K562 (cell line): ENCODE measurements at regions not wholly inside any gene's neighbourhood (a gene's known extent, or its start where the extent isn't known, plus 50 kb on each side); places are given as distances from the start of the nearest gene placed in this dataset.

Experiments used
- ARID2 ChIP-seq: fragments of 450-650 bp; IDR thresholded peaks from 2 replicates; pipeline ENCODE4 v1.6.1; 2017; ENCODE audit warnings: antibody characterized with exemption, mild to moderate bottlenecking
- CBX3 ChIP-seq, 2 experiments: IDR thresholded peaks; 1 replicate in 1 of 2; 2 replicates in 1 of 2; pipeline ENCODE4 v1.6.1; 2012; ENCODE audit warnings: inconsistent platforms in 2 of 2, low read length in 2 of 2, borderline replicate concordance in 1 of 2, control low read depth in 1 of 2
- CCNT2 ChIP-seq: IDR thresholded peaks from 2 replicates; pipeline ENCODE4 v1.6.1; 2011; ENCODE audit warnings: borderline replicate concordance, low read depth, mild to moderate bottlenecking, moderate library complexity, mixed read lengths, low read length; ENCODE audit not compliant: insufficient read length; ENCODE audit errors: extremely low read depth
- CHD4 ChIP-seq: fragments of 200-600 bp; sonication (generic); IDR thresholded peaks from 3 replicates; pipeline ENCODE4 v1.6.1; 2012; ENCODE audit warnings: low read depth, mild to moderate bottlenecking, mixed read lengths, low read length, inconsistent platforms; ENCODE audit not compliant: insufficient read depth, insufficient replicate concordance, poor library complexity, severe bottlenecking
- ELF2 ChIP-seq: fragments of 250-450 bp; sonication (Bioruptor Pico); IDR thresholded peaks from 2 replicates; pipeline ENCODE4 v1.5.0; 2021; ENCODE audit warnings: mild to moderate bottlenecking
- GABPA ChIP-seq: fragments of 200-800 bp; sonication (Bioruptor generic); conservative IDR thresholded peaks from 2 replicates; pipeline ENCODE4 v1.6.1; 2016; ENCODE audit warnings: low read depth, missing genetic modification characterization, missing compliant biosample characterization
- KDM1A ChIP-seq, 2 experiments: fragments of 450-650 bp; IDR thresholded peaks; 2 replicates each; pipeline ENCODE4 v1.6.1; 2016; ENCODE audit warnings: mild to moderate bottlenecking in 2 of 2
- MAFG ChIP-seq: fragments of 450-650 bp; conservative IDR thresholded peaks from 2 replicates; pipeline ENCODE4 v1.6.1; 2016; ENCODE audit warnings: missing genetic modification characterization, missing compliant biosample characterization
- PHB2 ChIP-seq: fragments of 450-650 bp; IDR thresholded peaks from 2 replicates; pipeline ENCODE4 v1.6.1; 2017; ENCODE audit warnings: low read depth
- RAD21 ChIP-seq, 2 experiments: fragments of 250-450 bp in 1 of 2; fragments of 450-650 bp in 1 of 2; sonication (Bioruptor Pico) in 1 of 2; formaldehyde crosslinking in 1 of 2; IDR thresholded peaks in 1 of 2; conservative IDR thresholded peaks in 1 of 2; 2 replicates each; pipeline versions ENCODE4 v1.4.0 to v1.8.0; 2020 to 2022; ENCODE audit warnings: mild to moderate bottlenecking in 2 of 2, moderate library complexity in 1 of 2
- RCOR1 ChIP-seq, 2 experiments: IDR thresholded peaks; 2 replicates each; pipeline ENCODE4 v1.6.1; 2012; ENCODE audit warnings: low read depth in 2 of 2, low read length in 2 of 2, borderline replicate concordance in 1 of 2, improper control_type of control experiment in 1 of 2
- SIRT6 ChIP-seq: IDR thresholded peaks from one replicate; pipeline ENCODE4 v1.6.1; 2012; ENCODE audit warnings: low read depth, mild to moderate bottlenecking, control low read depth, inconsistent platforms, low read length, moderate library complexity
- SPI1 ChIP-seq: IDR thresholded peaks from 2 replicates; pipeline ENCODE4 v1.6.1; 2011; ENCODE audit warnings: low read depth, low read length, control low read depth, borderline replicate concordance
- XRCC5 ChIP-seq: fragments of 200-400 bp; formaldehyde crosslinking; IDR thresholded peaks from 2 replicates; pipeline ENCODE4 v1.6.1; 2017; ENCODE audit warnings: low read depth, mild to moderate bottlenecking, low read length
- ZNF121 ChIP-seq: sonication (generic); formaldehyde crosslinking; conservative IDR thresholded peaks from 2 replicates; pipeline ENCODE4 v1.8.0; 2022; ENCODE audit warnings: missing genetic modification reagents
- TF ChIP-seq, protein P1 (sequence below): fragments of 150-350 bp; IDR thresholded peaks from 2 replicates; pipeline ENCODE4 v1.6.1; 2014; ENCODE audit warnings: low read depth, mild to moderate bottlenecking, low read length, borderline replicate concordance
- TF ChIP-seq, protein P2 (sequence below): fragments of 450-650 bp; conservative IDR thresholded peaks from 2 replicates; pipeline ENCODE4 v1.6.1; 2016; ENCODE audit warnings: missing genetic modification characterization, low read depth, mild to moderate bottlenecking, missing compliant biosample characterization, moderate library complexity
- TF ChIP-seq, protein P3 (sequence below): fragments of 450-650 bp; IDR thresholded peaks from 2 replicates; pipeline ENCODE4 v1.6.1; 2017; ENCODE audit warnings: mild to moderate bottlenecking, moderate library complexity
- TF ChIP-seq, protein P4 (sequence below): sonication (generic); IDR thresholded peaks from 2 replicates; pipeline ENCODE4 v1.6.1; 2016

DNA sequence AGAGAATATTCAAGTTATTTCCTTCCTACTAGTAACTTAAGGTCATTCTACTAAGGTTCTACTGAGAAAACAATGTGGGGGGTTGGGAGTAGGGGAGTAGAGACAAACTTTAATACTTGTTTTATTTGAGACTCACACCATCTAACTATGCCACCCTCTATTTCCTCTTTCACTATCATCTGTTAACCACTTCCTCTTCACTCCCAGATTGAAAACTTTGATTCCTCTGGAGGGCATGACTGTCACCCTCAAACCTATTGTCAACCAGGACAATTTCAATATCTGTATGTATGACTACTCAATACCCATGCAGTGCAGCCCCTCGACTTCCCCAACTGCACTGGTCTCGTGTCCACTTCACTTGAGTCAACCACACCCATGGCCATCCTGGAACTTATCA lies 165.6 kb upstream of the POGK start (continued):
- TF ChIP-seq, protein P1, sequence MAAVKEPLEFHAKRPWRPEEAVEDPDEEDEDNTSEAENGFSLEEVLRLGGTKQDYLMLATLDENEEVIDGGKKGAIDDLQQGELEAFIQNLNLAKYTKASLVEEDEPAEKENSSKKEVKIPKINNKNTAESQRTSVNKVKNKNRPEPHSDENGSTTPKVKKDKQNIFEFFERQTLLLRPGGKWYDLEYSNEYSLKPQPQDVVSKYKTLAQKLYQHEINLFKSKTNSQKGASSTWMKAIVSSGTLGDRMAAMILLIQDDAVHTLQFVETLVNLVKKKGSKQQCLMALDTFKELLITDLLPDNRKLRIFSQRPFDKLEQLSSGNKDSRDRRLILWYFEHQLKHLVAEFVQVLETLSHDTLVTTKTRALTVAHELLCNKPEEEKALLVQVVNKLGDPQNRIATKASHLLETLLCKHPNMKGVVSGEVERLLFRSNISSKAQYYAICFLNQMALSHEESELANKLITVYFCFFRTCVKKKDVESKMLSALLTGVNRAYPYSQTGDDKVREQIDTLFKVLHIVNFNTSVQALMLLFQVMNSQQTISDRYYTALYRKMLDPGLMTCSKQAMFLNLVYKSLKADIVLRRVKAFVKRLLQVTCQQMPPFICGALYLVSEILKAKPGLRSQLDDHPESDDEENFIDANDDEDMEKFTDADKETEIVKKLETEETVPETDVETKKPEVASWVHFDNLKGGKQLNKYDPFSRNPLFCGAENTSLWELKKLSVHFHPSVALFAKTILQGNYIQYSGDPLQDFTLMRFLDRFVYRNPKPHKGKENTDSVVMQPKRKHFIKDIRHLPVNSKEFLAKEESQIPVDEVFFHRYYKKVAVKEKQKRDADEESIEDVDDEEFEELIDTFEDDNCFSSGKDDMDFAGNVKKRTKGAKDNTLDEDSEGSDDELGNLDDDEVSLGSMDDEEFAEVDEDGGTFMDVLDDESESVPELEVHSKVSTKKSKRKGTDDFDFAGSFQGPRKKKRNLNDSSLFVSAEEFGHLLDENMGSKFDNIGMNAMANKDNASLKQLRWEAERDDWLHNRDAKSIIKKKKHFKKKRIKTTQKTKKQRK: no peak
- TF ChIP-seq RCOR1 (IDR thresholded peaks at IDR 0.05; ENCODE audit: borderline replicate concordance in 1 of 2, low read depth in 2 of 2, low read length in 2 of 2) (no peak), PHB2 (no peak), SPI1 (peak; percentile 68; the same call in 1 of the 2 replicates), CHD4 (no peak), MAFG (tag) (no peak), ELF2 (CRISPR knock-in tag) (no peak), XRCC5 (no peak), GABPA (tag) (0 out of 2 replicates have a peak, but pooled peaks have one; percentile 37), ZNF121 (CRISPR knock-in tag) (no peak), ARID2 (no peak), CCNT2 (no peak), SIRT6 (no peak), KDM1A (IDR thresholded peaks at IDR 0.05) (peak; percentile 58 to 72; a peak in 3 of 4 replicates), CBX3 (IDR thresholded peaks at IDR 0.05; ENCODE audit: borderline replicate concordance in 1 of 2, low read length in 2 of 2) (no peak), RAD21 (CRISPR knock-in tag; conservative IDR thresholded peaks at IDR 0.05 in 1 of 2, IDR thresholded peaks at IDR 0.05 in 1 of 2) (no peak)
- TF ChIP-seq, protein P2, sequence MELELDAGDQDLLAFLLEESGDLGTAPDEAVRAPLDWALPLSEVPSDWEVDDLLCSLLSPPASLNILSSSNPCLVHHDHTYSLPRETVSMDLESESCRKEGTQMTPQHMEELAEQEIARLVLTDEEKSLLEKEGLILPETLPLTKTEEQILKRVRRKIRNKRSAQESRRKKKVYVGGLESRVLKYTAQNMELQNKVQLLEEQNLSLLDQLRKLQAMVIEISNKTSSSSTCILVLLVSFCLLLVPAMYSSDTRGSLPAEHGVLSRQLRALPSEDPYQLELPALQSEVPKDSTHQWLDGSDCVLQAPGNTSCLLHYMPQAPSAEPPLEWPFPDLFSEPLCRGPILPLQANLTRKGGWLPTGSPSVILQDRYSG (tag): no peak
- TF ChIP-seq, protein P3, sequence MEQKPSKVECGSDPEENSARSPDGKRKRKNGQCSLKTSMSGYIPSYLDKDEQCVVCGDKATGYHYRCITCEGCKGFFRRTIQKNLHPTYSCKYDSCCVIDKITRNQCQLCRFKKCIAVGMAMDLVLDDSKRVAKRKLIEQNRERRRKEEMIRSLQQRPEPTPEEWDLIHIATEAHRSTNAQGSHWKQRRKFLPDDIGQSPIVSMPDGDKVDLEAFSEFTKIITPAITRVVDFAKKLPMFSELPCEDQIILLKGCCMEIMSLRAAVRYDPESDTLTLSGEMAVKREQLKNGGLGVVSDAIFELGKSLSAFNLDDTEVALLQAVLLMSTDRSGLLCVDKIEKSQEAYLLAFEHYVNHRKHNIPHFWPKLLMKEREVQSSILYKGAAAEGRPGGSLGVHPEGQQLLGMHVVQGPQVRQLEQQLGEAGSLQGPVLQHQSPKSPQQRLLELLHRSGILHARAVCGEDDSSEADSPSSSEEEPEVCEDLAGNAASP: no peak
- TF ChIP-seq, protein P4, sequence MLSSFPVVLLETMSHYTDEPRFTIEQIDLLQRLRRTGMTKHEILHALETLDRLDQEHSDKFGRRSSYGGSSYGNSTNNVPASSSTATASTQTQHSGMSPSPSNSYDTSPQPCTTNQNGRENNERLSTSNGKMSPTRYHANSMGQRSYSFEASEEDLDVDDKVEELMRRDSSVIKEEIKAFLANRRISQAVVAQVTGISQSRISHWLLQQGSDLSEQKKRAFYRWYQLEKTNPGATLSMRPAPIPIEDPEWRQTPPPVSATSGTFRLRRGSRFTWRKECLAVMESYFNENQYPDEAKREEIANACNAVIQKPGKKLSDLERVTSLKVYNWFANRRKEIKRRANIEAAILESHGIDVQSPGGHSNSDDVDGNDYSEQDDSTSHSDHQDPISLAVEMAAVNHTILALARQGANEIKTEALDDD: 0 out of 2 replicates have a peak, but pooled peaks have one; percentile 22
